A549 (cell line): ENCODE measurements at regions not wholly inside any gene's neighbourhood (a gene's known extent, or its start where the extent isn't known, plus 50 kb on each side); places are given as distances from the start of the nearest gene placed in this dataset.

ENCODE experiments used
- BHLHE40 ChIP-seq: IDR thresholded peaks from 2 replicates; pipeline ENCODE4 v1.6.1; 2012; ENCODE audit warnings: low read depth, low read length, inconsistent platforms
- CTCF ChIP-seq: fragments of >200 bp; sonication (Bioruptor Twin); formaldehyde crosslinking; IDR thresholded peaks from 3 replicates; pipeline ENCODE4 v1.5.1; 2016
- HOXB5 ChIP-seq: fragments of 250-450 bp; sonication (Bioruptor Pico); IDR thresholded peaks from 2 replicates; pipeline ENCODE4 v1.5.0; 2020; ENCODE audit warnings: mild to moderate bottlenecking, moderate library complexity
- MAFK ChIP-seq: fragments of 450-650 bp; IDR thresholded peaks from 2 replicates; pipeline ENCODE4 v1.6.1; 2014; ENCODE audit not compliant: partially characterized antibody
- MAX ChIP-seq: IDR thresholded peaks from 2 replicates; pipeline ENCODE4 v1.6.1; 2012
- POLR2A ChIP-seq: IDR thresholded peaks from 2 replicates; pipeline ENCODE4 v1.6.1; 2012; ENCODE audit warnings: mild to moderate bottlenecking, low read length
- POLR2AphosphoS2 ChIP-seq: conservative IDR thresholded peaks from 2 replicates; pipeline ENCODE4 v1.6.1; 2012; ENCODE audit warnings: low read length, improper control_type of control experiment, inconsistent platforms
- RFX5 ChIP-seq: fragments of 450-650 bp; IDR thresholded peaks from 2 replicates; pipeline ENCODE4 v1.7.1; 2014; ENCODE audit warnings: antibody characterized with exemption, mild to moderate bottlenecking, moderate library complexity

- TF ChIP-seq MAFK (no peak), BHLHE40 (no peak), MAX (no peak), CTCF (no peak), RFX5 (no peak), POLR2AphosphoS2 (no peak), POLR2A (no peak), HOXB5 (CRISPR knock-in tag) (no peak)
Measured at GRCh38 chr1:121538943-121539575, 354.3 kb downstream of the SRGAP2C start.
